Endothelial cell of hepatic sinusoid (primary cell): ENCODE measurements at regions not wholly inside any gene's neighbourhood (a gene's known extent, or its start where the extent isn't known, plus 50 kb on each side); places are given as distances from the start of the nearest gene placed in this dataset.

Source experiments
- in situ Hi-C: cut with HindIII; loops from 2 replicates; pipeline ENCODE4 v1.10.0; 2017; ENCODE audit warnings: low sequenced_read_pairs

- in situ Hi-C loops: no loop called here
Observed at GRCh38 chr22:49119551-49119952, 708.1 kb downstream of the BRD1 start.

GRCh38 chr22:49118065-49118464 lies 709.6 kb downstream of the BRD1 start:
- in situ Hi-C loops: no loop called here

- in situ Hi-C loops: no loop called here
Observed at GRCh38 chr22:49117486-49117885, 710.2 kb downstream of the BRD1 start.

- in situ Hi-C loops: no loop called here
Observed at GRCh38 chr22:49116486-49117120, 711.1 kb downstream of the BRD1 start.

GRCh38 chr22:49116021-49116420 lies 711.7 kb downstream of the BRD1 start:
- in situ Hi-C loops: no loop called here

GRCh38 chr22:49115197-49115596 lies 712.5 kb downstream of the BRD1 start:
- in situ Hi-C loops: no loop called here

GRCh38 chr22:49113758-49114157 lies 713.9 kb downstream of the BRD1 start:
- in situ Hi-C loops: no loop called here

GRCh38 chr22:49112661-49113626 lies 714.7 kb downstream of the BRD1 start:
- in situ Hi-C loops: no loop called here

- in situ Hi-C loops: no loop called here
Observed at GRCh38 chr22:49112176-49112575, 715.5 kb downstream of the BRD1 start.

GRCh38 chr22:49111085-49111484 lies 716.6 kb downstream of the BRD1 start:
- in situ Hi-C loops: no loop called here

- in situ Hi-C loops: loop anchor here (5.0 kb wide), 1 partner anchor 96 kb away; no protein-coding TSS in a partner anchor
Observed at GRCh38 chr22:49108636-49109315, 718.9 kb downstream of the BRD1 start.

- in situ Hi-C loops: loop anchor here (5.0 kb wide), 1 partner anchor 96 kb away; no protein-coding TSS in a partner anchor
Observed at GRCh38 chr22:49107961-49108530, 719.6 kb downstream of the BRD1 start.

GRCh38 chr22:49107561-49107960 lies 720.1 kb downstream of the BRD1 start:
- in situ Hi-C loops: loop anchor here (5.0 kb wide), 1 partner anchor 95 kb away; no protein-coding TSS in a partner anchor

GRCh38 chr22:49106842-49107152 lies 720.9 kb downstream of the BRD1 start:
- in situ Hi-C loops: loop anchor here (5.0 kb wide), 1 partner anchor 94 kb away; no protein-coding TSS in a partner anchor

GRCh38 chr22:49106096-49106841 lies 721.4 kb downstream of the BRD1 start:
- in situ Hi-C loops: loop anchor here (5.0 kb wide), 1 partner anchor 94 kb away; no protein-coding TSS in a partner anchor

- in situ Hi-C loops: no loop called here
Observed at GRCh38 chr22:49104434-49104833, 723.2 kb downstream of the BRD1 start.

GRCh38 chr22:49103314-49104059 lies 724.2 kb downstream of the BRD1 start:
- in situ Hi-C loops: no loop called here

- in situ Hi-C loops: no loop called here
Observed at GRCh38 chr22:49102367-49102766, 725.3 kb downstream of the BRD1 start.

GRCh38 chr22:49101873-49102272 lies 725.8 kb downstream of the BRD1 start:
- in situ Hi-C loops: no loop called here

- in situ Hi-C loops: no loop called here
Observed at GRCh38 chr22:49101225-49101624, 726.4 kb downstream of the BRD1 start.
